Lower lobe of right lung (tissue), 2 donors: ENCODE measurements at regions not wholly inside any gene's neighbourhood (a gene's known extent, or its start where the extent isn't known, plus 50 kb on each side); places are given as distances from the start of the nearest gene placed in this dataset.

ENCODE experiments used
- ATAC-seq, 2 donors: fragments of 200-7000 bp; cut with Tn5 transposase; one replicate each; pipeline ENCODE4 v1.9.1; 2020 to 2022; ENCODE audit warnings: mild to moderate bottlenecking in 2 of 2, moderate library complexity in 2 of 2
- DNase-seq: peaks from one replicate; pipeline ENCODE4 v3.0.0-alpha.2; 2020
- H3K27ac ChIP-seq: fragments of 200-600 bp; one replicate; pipeline ENCODE4 v1.8.0; 2022
- H3K27me3 ChIP-seq: fragments of 200-600 bp; one replicate; pipeline ENCODE4 v1.8.0; 2022; ENCODE audit warnings: low read depth
- H3K36me3 ChIP-seq: fragments of 200-600 bp; one replicate; pipeline ENCODE4 v1.8.0; 2022; ENCODE audit warnings: mild to moderate bottlenecking
- H3K4me1 ChIP-seq: fragments of 200-600 bp; one replicate; pipeline ENCODE4 v1.8.0; 2022
- H3K4me3 ChIP-seq: fragments of 200-600 bp; one replicate; pipeline ENCODE4 v1.8.0; 2022; ENCODE audit warnings: mild to moderate bottlenecking
- H3K9me3 ChIP-seq: fragments of 200-600 bp; one replicate; pipeline ENCODE4 v1.8.0; 2022
- CTCF ChIP-seq: fragments of 200-600 bp; IDR thresholded peaks from one replicate; pipeline ENCODE4 v1.8.0; 2022; ENCODE audit warnings: antibody characterized with exemption, mild to moderate bottlenecking
- intact Hi-C: fragments of 100-400 bp; cut with DNase I; formaldehyde crosslinking; loops from one replicate; pipeline ENCODE4 v1.11.0; 2022
- donor health status: DM: no; HTN: yes; CAD: no; lungs with severe emphysema.

- ATAC-seq = no peak
- H3K4me1 ChIP-seq = no peaks in the 10 kb centered on the region
- no peaks in the 10 kb centered on the region for H3K9me3 ChIP-seq
- TF ChIP-seq CTCF = no peak
- intact Hi-C loops = no loop called here
- no peaks in the 10 kb centered on the region for H3K36me3 ChIP-seq
- H3K4me3 ChIP-seq = no peak overlapping the region
- no peaks in the 10 kb centered on the region for H3K27me3 ChIP-seq
- no peak for DNase-seq
- no peak overlapping the region for H3K27ac ChIP-seq
These were observed 799.7 kb upstream of the IGFBP3 start for GRCh38 chr7:46720761-46721160.

- Histone ChIP-seq H3K27me3 (no peaks in the 10 kb centered on the region), H3K9me3 (no peaks in the 10 kb centered on the region), H3K36me3 (no peaks in the 10 kb centered on the region), H3K4me1 (no peaks in the 10 kb centered on the region), H3K4me3 (no peak overlapping the region), H3K27ac (no peak overlapping the region)
- ATAC-seq = no peak
- intact Hi-C loops = no loop called here
- no peak for DNase-seq
- TF ChIP-seq CTCF = no peak
These were observed 798.5 kb upstream of the IGFBP3 start for GRCh38 chr7:46719616-46720015.

GRCh38 chr7:46716926-46717325 lies 795.9 kb upstream of the IGFBP3 start:
- no peak overlapping the region for H3K4me3 ChIP-seq
- H3K27me3 ChIP-seq = no peaks in the 10 kb centered on the region
- H3K36me3 ChIP-seq = no peaks in the 10 kb centered on the region
- no peak overlapping the region for H3K27ac ChIP-seq
- intact Hi-C loops = no loop called here
- DNase-seq (no peak), ATAC-seq (no peak)
- H3K9me3 ChIP-seq = no peaks in the 10 kb centered on the region
- no peaks in the 10 kb centered on the region for H3K4me1 ChIP-seq
- no peak for TF ChIP-seq CTCF

GRCh38 chr7:46715579-46715978 lies 794.5 kb upstream of the IGFBP3 start:
- intact Hi-C loops = no loop called here
- H3K9me3 ChIP-seq = no peaks in the 10 kb centered on the region
- TF ChIP-seq CTCF = no peak
- no peaks in the 10 kb centered on the region for H3K4me1 ChIP-seq
- no peak overlapping the region for H3K27ac ChIP-seq
- ATAC-seq = no peak
- H3K36me3 ChIP-seq = no peaks in the 10 kb centered on the region
- no peak overlapping the region for H3K4me3 ChIP-seq
- H3K27me3 ChIP-seq = no peaks in the 10 kb centered on the region
- no peak for DNase-seq

GRCh38 chr7:46714904-46715303 lies 793.8 kb upstream of the IGFBP3 start:
- DNase-seq (no peak), ATAC-seq (no peak)
- no peak overlapping the region for H3K4me3 ChIP-seq
- H3K27me3 ChIP-seq = no peaks in the 10 kb centered on the region
- H3K27ac ChIP-seq = no peak overlapping the region
- TF ChIP-seq CTCF = no peak
- H3K9me3 ChIP-seq = no peaks in the 10 kb centered on the region
- H3K36me3 ChIP-seq = no peaks in the 10 kb centered on the region
- no peaks in the 10 kb centered on the region for H3K4me1 ChIP-seq
- intact Hi-C loops = no loop called here
